ENCODE measurements at regions not wholly inside any gene's neighbourhood (a gene's known extent, or its start where the extent isn't known, plus 50 kb on each side); places are given as distances from the start of the nearest gene placed in this dataset.

DNA sequence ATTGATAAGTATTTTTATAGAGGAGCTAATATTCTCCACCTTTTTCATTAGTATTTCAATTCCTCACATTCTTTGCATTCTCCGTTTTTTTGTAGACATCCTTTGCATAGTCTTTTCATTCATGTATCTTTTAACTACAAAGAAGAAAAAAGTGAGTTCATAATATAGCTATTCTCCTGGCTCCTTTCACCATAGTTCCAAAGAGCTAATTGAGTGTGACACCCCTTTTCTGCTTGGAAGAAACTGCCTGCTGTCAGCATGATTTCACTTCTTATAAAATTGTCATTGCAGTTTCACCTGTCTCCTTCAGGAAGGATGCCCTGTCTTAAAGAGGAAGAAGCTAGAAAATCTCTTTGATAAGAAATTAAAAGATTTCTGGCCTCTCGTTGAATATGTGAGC is 991.1 kb downstream of the KCNT2 start:
- DNase-seq: no peak

DNA sequence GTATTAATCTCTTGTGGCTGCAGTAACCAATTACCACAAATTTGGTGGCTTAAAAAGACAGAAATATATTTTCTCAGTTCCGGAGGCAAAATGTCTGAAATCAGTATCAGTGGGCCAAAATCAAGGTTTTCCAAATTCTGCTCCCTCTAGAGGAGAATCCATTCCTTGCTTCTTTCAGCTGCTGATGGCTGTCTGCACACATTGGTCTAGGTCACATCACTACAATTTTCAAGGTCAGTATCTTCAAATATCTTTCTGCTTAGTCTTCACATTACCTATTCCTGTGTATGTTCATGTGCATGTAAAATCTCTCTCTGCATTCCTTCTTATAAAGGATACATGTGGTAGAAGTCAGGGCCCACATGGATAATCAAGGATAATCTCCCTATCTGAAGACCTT is 999.4 kb downstream of the KCNT2 start:
- no peak for DNase-seq

GRCh38 chr1:195606483-195606882 is 1001.8 kb downstream of the KCNT2 start:
- no peak for DNase-seq

DNA sequence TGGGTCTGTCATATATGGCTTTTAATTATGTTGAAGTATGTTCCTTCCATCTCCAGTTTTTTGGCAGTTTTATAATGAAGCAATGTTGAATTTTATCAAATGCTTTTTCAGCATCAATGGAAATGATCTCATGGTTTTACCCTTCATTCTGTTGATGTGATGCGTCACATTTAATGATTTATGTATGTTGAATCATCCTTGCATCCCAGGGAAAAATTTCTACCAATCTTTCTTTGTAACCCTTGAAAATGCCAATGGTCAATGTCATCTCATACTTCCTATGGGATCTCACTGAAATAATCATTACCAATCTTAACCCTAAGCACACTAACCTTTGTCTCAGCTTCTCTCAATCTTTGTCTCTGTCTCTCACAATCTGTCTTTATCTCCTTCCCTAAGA is 1004.0 kb downstream of the KCNT2 start:
- peak; percentile 90 for DNase-seq

GRCh38 chr1:195597891-195598290 is 1010.3 kb downstream of the KCNT2 start:
- DNase-seq: no peak

DNA sequence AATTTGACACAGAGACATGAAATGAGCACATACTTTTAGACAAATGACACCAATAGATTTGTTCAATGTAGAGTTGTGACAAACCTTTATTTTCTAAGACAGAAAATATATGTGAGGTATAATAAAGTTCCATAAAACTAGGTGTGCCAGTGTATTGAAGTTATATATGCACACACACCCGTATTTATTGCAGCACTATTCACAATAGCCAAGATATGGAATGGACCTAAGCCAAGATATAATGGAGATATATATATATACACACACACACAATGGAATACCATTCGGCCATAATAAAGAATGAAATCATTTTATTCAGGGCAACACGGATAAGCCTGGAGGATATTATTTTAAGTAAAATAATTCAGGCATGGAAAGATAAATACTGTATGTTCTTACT is 1013.5 kb downstream of the KCNT2 start:
- no peak for DNase-seq

DNA sequence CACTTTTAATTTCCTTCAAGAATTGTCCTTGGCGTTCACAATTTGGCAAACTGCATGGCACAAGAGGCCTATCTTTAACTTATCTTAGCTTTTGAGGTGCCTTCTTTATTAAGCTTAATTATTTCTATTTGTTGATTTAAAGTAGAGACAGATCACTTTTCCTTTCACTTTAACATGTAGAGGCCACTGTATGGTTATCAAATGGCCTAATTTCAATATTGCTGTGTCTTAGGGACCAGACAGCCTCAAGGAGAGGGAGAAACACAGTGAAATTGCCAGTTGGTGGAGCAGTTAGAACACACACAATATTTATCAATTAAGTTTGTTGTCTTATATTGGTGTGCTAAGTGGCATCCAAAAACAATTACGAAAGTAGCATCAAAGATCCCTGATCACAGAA is 1013.9 kb downstream of the KCNT2 start:
- DNase-seq: no peak

DNA sequence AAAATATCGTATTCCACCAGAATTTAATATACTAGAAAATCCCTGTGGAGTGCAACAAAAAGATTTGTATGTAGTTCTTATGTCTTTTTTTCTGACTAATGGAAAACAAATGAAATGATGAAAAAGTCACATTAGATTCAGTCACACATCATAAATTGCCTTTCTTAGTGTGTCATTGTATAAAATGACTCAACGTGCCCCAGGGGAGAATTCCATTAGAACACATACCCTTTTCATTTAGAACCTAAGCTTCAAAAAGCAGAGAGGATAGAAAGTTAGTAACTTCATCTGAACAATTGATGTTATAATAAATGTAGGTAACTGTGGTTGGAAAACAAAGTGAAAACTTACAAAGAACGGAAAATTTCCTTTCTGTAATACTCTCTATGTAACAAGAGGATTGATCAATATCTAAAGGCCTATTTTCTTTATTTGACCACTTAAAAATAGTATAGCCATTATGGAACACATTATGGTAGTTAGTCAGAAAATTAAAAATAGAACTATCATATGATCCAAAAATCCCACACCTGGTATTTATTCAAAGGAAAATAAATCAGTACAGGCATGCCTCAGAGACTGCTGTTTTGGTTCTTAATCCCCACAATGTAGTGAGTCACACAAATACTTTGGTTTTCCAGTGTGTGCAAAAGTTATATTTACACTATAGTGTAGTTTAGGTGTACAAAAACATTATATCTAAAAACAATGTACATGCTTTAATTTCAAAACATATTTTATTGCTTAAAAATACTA is 1016.1 kb downstream of the KCNT2 start:
- peak; percentile 94 for DNase-seq

DNA sequence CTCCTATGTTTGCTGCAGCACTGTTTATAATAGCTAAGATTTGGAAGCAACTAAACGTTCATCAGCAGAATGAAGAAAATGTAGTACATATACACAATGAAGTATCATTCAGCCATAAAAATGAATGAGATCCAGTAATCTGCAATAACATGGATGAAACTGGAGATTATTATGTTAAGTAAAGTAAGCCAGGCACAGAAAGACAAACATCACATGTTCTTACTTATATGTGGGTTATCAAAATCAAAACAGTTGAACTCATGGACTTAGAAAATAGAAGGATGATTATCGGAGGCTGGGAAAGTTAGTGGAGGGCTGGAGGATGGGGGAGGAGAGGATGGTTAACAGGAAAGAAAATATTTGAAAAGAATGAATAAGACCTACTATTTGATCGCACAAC is 1017.6 kb downstream of the KCNT2 start:
- DNase-seq: peak; percentile 42

GRCh38 chr1:195584870-195585624 is 1023.2 kb downstream of the KCNT2 start:
- peak; percentile 22 for DNase-seq

DNA sequence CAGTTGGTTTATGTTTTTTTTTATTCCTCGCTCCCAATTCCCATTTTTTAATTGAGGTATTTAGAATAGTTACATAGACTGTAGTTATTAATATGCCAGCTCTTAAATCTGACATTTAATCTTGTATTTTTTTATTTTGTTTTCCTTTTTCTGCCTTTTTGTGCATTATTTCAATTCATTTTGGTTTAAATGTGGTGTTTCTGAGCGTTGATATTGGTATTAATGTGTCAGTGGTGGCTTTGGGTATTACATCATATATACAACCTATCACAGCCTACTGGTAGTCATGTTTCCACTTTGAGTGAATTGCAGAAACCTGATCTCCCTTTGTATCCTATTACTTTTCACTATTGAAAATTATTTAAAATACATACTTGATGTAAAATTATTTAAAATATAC is 1027.3 kb downstream of the KCNT2 start:
- no peak for DNase-seq

DNA sequence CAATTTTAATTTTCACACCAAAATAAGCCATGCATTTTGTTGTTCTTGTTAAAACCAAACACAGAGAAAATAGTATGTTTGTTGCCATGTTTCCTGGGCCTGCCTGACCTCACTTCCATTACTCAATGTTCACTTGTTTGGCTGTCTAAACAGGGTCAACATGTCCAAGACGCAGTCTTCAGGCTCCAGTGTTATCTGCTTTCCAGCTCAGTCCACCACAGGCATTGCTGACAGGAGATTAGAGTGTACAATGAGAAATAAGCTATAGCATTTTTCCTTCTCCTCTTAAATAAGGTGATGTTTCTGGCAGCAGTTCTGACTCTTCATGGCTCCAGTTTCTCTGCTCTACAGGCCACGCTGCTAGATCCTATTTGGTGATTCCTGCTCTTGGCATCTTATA is 1030.5 kb downstream of the KCNT2 start:
- no peak for DNase-seq

DNA sequence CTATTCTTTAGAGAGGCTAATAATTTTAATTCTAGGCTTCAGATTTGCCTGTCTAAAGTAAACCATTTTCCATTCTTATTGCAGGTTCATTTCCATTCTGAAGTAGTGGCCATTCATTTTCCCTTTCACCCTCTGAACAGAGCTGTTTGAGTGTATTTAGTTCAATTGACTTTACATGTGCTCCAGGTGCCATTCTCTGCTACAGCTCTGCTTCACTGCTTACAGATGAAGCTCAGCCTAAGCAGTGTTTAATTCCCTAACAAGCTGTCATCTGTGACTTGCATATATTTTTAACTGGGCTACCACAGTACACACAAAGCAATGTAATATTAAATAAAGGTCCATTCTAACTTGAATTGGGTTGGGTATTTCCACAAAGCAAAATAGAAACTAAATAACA is 1031.6 kb downstream of the KCNT2 start:
- DNase-seq: no peak

- no peak for DNase-seq
Observed at GRCh38 chr1:195574511-195574910, 1033.7 kb downstream of the KCNT2 start.

- DNase-seq: peak; percentile 5
Observed at GRCh38 chr1:195569934-195570333, 1038.3 kb downstream of the KCNT2 start.

GRCh38 chr1:195568389-195568788 is 1039.9 kb downstream of the KCNT2 start:
- DNase-seq: peak; percentile 13

- DNase-seq: no peak
Observed at GRCh38 chr1:195562074-195562473, 1046.2 kb downstream of the KCNT2 start.

GRCh38 chr1:195550071-195550862 is 1058.0 kb downstream of the KCNT2 start:
- no peak for DNase-seq

- peak; percentile 48 for DNase-seq
Observed at GRCh38 chr1:195530961-195531360, 1077.3 kb downstream of the KCNT2 start.

DNA sequence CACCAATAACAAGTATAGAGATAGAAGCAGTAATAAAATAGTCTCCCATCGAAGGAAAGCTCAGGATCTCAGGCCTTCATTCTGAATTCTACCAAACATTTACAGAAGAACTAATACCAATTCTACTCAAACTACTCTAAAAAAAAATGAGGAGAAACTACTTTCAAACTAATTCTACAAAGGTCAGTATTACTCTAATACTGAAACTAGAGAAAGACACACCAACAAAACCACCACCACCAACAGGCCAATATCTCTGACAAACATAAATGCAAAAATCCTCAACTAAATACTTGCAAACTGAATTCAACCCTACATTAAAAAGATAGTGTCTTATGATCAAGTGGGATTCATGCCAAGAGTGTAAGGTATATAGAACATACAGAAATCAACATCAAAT is 1078.4 kb downstream of the KCNT2 start:
- no peak for DNase-seq

- no peak for DNase-seq
Observed at GRCh38 chr1:195520757-195521156, 1087.5 kb downstream of the KCNT2 start.

- DNase-seq: peak; percentile 9
Observed at GRCh38 chr1:195516036-195516435, 1092.2 kb downstream of the KCNT2 start.

DNA sequence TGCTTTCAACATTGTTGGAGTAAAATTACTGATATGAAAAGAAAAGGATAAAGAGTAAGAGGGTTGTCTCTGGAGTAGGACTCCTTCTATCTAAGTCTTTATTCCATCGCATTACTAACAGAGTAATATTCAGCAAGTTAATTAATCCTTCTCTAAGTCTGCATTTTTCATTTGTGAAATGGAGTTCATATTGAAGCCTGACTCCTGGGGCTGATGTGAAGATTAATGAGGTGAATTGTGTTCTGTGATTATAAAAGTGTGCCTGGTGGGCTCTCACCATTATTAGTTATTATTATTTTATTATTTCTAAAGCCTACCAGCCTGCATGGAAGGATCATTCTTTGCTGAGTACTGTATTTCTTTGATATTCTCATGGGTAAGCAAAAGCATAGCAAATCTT is 1096.7 kb downstream of the KCNT2 start:
- DNase-seq: no peak

DNA sequence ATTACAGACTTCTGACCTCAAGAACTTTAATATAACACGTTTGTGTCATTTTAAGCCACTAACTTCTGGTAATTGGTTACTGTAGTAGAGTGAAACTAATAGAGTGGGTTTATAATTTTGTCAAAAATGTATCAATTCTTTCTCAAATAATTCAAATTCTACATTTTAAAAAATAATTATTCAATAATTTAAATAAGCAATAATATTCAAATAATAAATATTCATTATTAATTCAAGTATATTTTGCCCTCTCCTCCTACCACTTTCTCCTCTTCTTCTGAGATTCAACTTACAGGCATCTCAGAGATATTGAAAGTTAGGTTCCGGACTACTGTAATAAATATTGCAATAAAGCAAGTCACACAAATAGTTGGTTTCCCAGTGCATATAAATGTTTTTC is 1107.1 kb downstream of the KCNT2 start:
- DNase-seq: no peak
